GM21723 (cell line): ENCODE measurements at regions not wholly inside any gene's neighbourhood (a gene's known extent, or its start where the extent isn't known, plus 50 kb on each side); places are given as distances from the start of the nearest gene placed in this dataset.

ENCODE experiments used
- ATAC-seq: cut with Tn5 transposase; IDR thresholded peaks from one replicate; pipeline ENCODE4 v1.9.1; 2021; ENCODE audit warnings: mild to moderate bottlenecking, moderate library complexity; ENCODE audit not compliant: unreplicated experiment

DNA sequence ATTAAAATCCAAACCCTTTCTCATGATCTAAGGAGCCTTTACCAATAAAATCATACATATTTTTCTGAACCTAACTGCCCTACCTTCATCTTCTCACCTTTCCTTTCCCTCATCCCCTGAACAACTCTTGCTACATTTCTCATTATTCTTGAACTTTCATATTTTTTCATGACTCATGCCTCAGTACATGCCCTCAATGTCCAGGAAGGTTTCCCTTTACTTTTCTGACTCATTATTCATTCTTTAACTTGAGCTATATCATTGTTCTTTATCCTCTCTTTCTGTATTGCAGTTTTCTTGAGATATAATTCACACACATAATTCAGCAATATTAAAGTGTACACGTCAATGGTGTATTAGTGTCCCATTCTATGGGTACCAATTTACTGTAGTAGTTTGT lies 231.0 kb downstream of the ALG10B start:
- no peak for ATAC-seq

DNA sequence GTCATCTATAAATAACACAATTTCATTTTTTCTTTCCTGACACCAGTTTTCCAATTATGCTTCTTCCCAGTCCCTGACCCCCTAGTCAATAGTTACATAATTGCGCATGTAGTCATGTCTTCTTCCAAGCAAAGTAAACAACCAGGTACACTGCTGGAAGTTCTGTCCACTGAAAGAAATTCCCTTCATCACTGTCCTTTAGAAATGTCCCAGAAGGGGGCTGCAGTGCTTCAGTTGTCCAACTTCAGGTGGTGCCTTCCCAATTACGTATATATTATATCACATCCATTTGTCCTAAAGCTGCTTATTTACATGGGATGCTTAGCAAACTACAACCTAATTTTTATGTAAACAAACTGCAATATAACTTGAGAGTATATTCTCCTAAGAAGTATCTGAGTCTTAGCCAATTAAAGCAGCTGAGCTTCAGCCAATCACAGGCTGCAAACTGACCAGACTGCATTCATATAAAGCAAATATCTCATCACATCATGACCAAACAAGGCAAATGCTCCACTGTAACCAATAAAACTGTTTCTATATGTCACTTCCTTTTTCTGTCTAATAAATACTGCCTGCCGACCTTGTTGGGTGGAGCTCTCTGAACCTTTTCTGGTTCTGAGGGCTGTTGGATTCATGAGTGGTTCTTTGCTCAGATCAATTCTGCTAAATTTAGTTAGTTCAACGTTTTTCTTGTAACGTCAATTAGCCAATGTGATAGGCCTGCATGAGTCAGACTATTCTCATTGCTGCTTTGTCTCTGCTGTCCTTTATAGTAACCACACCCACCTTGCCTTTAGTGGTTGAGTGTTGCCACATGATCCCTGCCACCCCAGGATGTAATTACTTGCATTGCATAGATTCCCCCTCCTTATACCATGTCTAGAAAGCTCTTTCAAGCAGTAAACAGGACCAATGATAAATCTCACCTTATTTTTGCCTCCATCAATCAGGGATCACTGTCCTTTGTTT lies 239.3 kb downstream of the ALG10B start:
- ATAC-seq = no peak

DNA sequence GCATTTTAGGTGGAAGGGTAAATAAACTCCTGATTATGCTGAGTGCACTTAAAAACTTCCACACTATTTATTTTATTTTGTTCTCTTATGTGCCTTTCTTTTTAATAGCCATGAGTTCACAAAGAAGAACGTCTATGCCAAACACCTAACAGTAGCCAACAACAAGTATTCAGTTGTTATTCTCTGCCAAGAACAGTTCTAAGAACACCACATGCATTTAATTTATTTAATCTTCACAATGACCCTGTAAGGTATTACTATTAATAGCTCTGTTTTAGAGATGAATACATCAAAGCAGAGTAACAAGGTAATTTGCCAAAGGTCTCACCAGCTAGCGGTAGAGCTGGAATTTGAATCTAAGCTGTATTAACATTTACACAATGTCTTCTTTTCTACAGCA lies 240.1 kb downstream of the ALG10B start:
- ATAC-seq = no peak

DNA sequence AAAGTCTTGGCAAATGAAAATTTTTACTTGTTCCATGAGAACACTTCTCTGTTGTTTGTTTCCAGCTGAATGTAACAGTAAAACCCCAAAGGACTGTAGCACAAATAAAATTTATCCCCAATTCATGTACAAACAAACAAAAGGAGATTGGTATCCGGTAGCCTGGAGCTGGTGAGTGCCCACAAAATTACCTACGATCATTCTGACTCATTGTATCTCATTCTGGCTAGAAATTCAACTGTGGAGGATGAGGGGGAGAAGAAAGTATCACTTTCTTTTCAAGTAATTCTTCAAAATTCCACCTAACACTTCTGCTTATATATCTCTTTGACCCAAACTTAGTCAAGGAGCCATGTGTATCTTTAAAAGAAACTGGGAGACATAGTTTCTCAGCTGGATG lies 268.5 kb downstream of the ALG10B start:
- no peak for ATAC-seq

DNA sequence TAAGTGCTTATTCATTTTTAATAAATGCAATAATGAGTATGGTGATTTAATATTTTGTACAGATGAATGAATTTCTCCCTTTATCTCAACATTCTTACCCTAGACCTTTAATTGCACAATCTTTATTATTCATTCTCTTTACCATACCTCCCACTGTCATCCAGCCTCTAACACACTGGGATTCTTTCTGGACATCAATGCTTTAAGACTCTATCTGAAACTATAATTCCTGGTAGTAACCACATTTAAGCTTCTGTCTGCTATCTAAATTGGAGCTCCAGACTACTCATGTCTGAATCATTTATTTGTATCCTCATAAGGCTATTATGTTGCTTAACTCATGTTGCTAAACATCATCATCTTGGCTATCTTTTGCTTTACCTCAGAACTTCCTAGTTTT lies 270.2 kb downstream of the ALG10B start:
- ATAC-seq = no peak

DNA sequence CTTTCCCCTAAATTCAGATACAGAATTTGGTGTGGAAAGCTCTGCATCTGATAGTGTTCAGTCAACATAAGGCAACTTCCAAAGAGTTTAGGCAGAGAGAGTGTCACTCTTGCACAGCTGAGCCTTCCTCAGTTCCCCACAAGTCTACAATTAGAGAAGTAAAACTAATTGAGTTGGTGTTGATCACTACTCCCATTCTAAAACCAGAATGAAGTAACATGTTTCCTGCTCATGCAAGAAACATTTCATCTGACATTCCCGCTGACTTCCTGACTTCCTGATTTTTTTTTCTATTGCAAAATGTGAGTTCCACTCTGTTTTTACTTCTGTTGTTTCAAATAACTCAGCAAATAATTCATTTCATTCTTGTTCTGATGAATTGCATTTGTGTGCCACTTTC lies 271.0 kb downstream of the ALG10B start:
- no peak for ATAC-seq

DNA sequence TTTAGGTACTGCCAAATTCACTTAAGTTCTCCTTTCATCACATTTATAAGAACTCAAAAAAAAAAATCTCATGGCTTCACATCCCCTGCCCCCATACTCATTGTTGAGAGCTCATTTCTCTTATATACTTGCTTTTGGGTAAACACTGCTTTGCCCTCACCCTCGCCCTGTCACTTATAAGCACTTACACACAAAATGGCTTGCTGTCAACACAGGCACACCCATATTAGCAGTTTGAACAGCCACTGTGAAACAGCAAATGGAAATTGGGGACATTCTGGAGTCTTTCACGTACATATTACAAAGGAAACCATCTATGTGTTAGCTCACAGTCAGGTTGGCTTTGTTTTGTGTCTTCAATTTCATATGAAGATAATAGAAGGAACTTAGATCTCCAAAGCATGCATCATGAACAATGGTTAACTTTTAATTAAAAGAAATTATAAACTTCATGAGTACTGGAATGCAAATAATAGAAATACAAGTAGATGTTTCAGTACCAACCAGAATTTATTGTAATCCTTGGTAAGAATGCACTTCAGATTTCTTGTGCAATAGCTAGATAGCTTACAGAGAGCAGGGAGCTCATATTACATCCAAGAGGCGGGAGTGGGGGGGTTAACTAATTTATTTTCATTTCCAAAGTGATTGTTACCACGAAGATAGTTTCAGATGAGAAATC lies 272.2 kb downstream of the ALG10B start:
- no peak for ATAC-seq

DNA sequence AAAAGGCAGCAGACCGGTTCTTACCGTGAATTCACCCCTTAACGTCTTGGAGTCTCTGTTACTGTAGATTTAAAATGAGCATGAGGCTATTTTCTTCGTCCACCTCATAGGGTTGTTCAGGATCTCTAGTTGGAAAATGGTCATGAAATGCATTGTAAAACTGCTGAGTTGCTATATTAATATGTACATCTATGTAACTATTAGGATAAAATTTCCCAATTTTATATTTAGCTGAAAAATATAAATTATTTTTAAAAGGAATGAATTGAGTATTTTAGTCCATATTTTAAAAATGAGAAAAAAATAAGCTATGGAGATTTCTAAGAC lies 272.7 kb downstream of the ALG10B start:
- no peak for ATAC-seq

DNA sequence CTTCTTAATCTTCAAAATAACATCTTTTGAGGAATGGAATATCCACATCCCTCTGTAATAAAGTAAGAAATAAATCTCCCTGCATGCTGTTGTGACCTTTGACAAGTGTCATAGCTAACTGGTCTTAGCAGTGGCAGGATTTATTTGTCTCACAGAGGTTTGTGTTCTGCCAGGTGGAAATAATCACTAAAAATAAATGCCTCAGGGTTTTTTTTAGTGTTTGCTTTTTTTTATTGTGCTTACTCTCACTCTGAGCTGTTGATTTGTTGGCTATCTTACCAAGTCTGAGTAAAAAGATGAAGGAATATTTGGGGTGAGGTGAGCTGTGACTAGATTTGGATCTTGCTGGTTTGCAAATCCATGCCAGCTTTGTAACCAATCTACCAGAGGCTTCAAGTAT lies 285.4 kb downstream of the ALG10B start:
- ATAC-seq = no peak
